GM23248 (cell line): ENCODE measurements at regions not wholly inside any gene's neighbourhood (a gene's known extent, or its start where the extent isn't known, plus 50 kb on each side); places are given as distances from the start of the nearest gene placed in this dataset.

Experiments
- EZH2 ChIP-seq: fragments of 200-600 bp; sonication (generic); IDR thresholded peaks from 2 replicates; pipeline ENCODE4 v1.6.1; 2018; ENCODE audit warnings: antibody characterized with exemption, mild to moderate bottlenecking; ENCODE audit not compliant: insufficient read depth, poor library complexity, severe bottlenecking
- EZH2phosphoT487 ChIP-seq: fragments of 200-600 bp; sonication (generic); IDR thresholded peaks from 2 replicates; pipeline ENCODE4 v1.6.1; 2018; ENCODE audit warnings: antibody characterized with exemption, moderate library complexity, mild to moderate bottlenecking, low read depth; ENCODE audit not compliant: insufficient read depth

DNA sequence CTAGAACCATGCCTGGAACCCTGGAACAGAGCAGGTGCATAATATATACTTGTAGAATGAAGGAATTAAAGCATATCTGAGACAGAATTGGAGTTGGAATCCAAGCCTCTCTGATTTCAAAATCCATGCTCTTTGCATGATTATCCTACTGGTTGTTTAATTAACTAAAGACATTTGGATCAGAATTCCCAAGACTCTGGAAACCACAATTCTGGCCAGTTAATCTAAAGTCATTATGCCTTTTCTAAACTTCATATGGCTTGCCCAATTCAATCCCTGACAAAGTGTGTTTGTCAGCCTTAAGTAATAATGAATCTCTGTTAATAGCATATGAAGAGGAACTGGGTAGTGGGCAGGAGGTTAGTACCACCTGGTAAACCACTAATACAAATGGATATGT lies 422.6 kb downstream of the ATP23 start:
- TF ChIP-seq EZH2 (no peak), EZH2phosphoT487 (no peak)
